Spleen (tissue), 11 donors: ENCODE measurements at regions not wholly inside any gene's neighbourhood (a gene's known extent, or its start where the extent isn't known, plus 50 kb on each side); places are given as distances from the start of the nearest gene placed in this dataset.

Experiments
- DNase-seq: peaks from one replicate; pipeline ENCODE4 v3.0.0-alpha.2; 2020
- H3K27ac ChIP-seq, 8 donors: fragments of 200-600 bp; sonication (generic) in 7 of 8; 1 replicate in 4 of 8; 2 replicates in 4 of 8; pipeline versions ENCODE4 v1.5.0 to v1.8.0; 2016 to 2021; ENCODE audit warnings: inconsistent platforms in 4 of 8, mild to moderate bottlenecking in 4 of 8, moderate library complexity in 1 of 8
- H3K27me3 ChIP-seq, 7 donors: fragments of 200-600 bp; sonication (generic) in 6 of 7; replicated peaks in 1 of 7; 1 replicate in 4 of 7; 2 replicates in 3 of 7; pipeline versions ENCODE4 v1.5.0 to v1.8.0; 2016 to 2021; ENCODE audit warnings: inconsistent platforms in 3 of 7, mild to moderate bottlenecking in 1 of 7
- H3K36me3 ChIP-seq, 6 donors: fragments of 200-600 bp; sonication (generic) in 5 of 6; 1 replicate in 4 of 6; 2 replicates in 2 of 6; pipeline versions ENCODE4 v1.5.0 to v1.8.0; 2016 to 2021; ENCODE audit warnings: inconsistent platforms in 2 of 6
- H3K4me1 ChIP-seq, 6 donors: fragments of 200-600 bp; sonication (generic) in 5 of 6; 1 replicate in 3 of 6; 2 replicates in 3 of 6; pipeline versions ENCODE4 v1.5.0 to v1.8.0; 2016 to 2021; ENCODE audit warnings: inconsistent platforms in 3 of 6
- H3K4me3 ChIP-seq, 8 donors: fragments of 200-600 bp; sonication (generic) in 7 of 8; 1 replicate in 4 of 8; 2 replicates in 4 of 8; pipeline versions ENCODE4 v1.5.0 to v1.8.0; 2016 to 2021; ENCODE audit warnings: inconsistent platforms in 4 of 8, mild to moderate bottlenecking in 4 of 8, moderate library complexity in 2 of 8
- H3K9me3 ChIP-seq, 8 donors: fragments of 200-600 bp; sonication (generic) in 7 of 8; 1 replicate in 4 of 8; 2 replicates in 4 of 8; pipeline versions ENCODE4 v1.5.0 to v1.8.0; 2016 to 2021; ENCODE audit warnings: inconsistent platforms in 4 of 8
- POLR2A ChIP-seq, 3 donors: fragments of 450-650 bp; IDR thresholded peaks; one replicate each; pipeline ENCODE4 v1.5.1; 2017; ENCODE audit warnings: antibody characterized with exemption in 3 of 3, mild to moderate bottlenecking in 1 of 3
- POLR2AphosphoS5 ChIP-seq, 3 donors: sonication (generic); formaldehyde crosslinking; IDR thresholded peaks; one replicate each; pipeline ENCODE4 v1.5.1; 2017; ENCODE audit warnings: antibody characterized with exemption in 3 of 3
- WGBS, 5 donors: extraction: QIAGEN DNeasy Blood & Tissue Kit in 3 of 5; methylation state at CpG; one replicate each; pipeline versions ENCODE4 v1.1.5 to v1.1.7; 2013 to 2018; 5-methylcytosine and 5-hydroxymethylcytosine counted together
- intact Hi-C: fragments of 100-400 bp; cut with DNase I; formaldehyde crosslinking; loops from one replicate; pipeline ENCODE4 v1.15.0; 2023; ENCODE audit warnings: low total_unique reads
- TF ChIP-seq, protein P1 (sequence below), 11 experiments: fragments of 200-600 bp in 7 of 11; fragments of 450-650 bp in 4 of 11; sonication (generic) in 4 of 11; IDR thresholded peaks in 8 of 11; conservative IDR thresholded peaks in 3 of 11; 1 replicate in 7 of 11; 2 replicates in 4 of 11; pipeline versions ENCODE4 v1.4.0 to v1.8.0; 2016 to 2021; ENCODE audit warnings: antibody characterized with exemption in 11 of 11, inconsistent platforms in 4 of 11, mild to moderate bottlenecking in 1 of 11
- donor health status: healthy with polysubstance abuse.
- donor health status: DM: no; HTN: no; CAD: no; lungs with moderate emphysema.
- donor health status: DM: no; HTN: no; CAD: no.
- donor health status: Bipolar disorder and iron deficiency.
- donor health status: healthy.
- donor health status: DM: no; HTN: no; CAD: no.
- donor health status: DM: yes; HTN: yes; CAD: no.

DNA sequence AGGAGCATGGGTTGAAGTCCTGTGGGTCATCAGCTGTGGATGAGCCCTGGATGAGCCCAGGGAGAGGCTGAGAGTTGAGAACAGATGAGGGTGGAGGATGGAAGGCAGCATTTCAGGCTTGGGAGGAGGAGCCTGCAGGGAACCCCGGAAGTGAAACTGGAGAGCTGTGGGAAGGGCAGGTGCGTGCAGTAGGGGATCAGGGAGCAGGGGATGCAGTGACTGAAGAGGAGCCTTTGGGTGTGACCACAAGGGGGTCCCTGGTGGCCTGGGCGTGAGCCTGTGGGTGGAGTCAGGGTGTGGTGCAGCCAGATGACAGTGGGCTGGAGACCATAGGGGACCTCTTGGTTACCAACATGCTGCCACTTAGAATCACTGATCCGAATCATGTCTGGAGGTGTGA lies 115.5 kb downstream of the PAPOLA start:
- no peaks in the 10 kb centered on the region for H3K36me3 ChIP-seq
- TF ChIP-seq POLR2A (IDR thresholded peaks at IDR 0.05): no peak
- TF ChIP-seq, protein P1, sequence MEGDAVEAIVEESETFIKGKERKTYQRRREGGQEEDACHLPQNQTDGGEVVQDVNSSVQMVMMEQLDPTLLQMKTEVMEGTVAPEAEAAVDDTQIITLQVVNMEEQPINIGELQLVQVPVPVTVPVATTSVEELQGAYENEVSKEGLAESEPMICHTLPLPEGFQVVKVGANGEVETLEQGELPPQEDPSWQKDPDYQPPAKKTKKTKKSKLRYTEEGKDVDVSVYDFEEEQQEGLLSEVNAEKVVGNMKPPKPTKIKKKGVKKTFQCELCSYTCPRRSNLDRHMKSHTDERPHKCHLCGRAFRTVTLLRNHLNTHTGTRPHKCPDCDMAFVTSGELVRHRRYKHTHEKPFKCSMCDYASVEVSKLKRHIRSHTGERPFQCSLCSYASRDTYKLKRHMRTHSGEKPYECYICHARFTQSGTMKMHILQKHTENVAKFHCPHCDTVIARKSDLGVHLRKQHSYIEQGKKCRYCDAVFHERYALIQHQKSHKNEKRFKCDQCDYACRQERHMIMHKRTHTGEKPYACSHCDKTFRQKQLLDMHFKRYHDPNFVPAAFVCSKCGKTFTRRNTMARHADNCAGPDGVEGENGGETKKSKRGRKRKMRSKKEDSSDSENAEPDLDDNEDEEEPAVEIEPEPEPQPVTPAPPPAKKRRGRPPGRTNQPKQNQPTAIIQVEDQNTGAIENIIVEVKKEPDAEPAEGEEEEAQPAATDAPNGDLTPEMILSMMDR (IDR thresholded peaks at IDR 0.05 in 8 of 11, conservative IDR thresholded peaks at IDR 0.05 in 3 of 11): no peak
- TF ChIP-seq POLR2AphosphoS5 (IDR thresholded peaks at IDR 0.05): no peak
- H3K9me3 ChIP-seq: no peaks in the 10 kb centered on the region
- intact Hi-C loops: no loop called here
- 71 to 81% (median 77%) methylated on average over 4 of the region's 4 CpGs for WGBS, 5 donors
- DNase-seq: peak; percentile 58
- peaks cover 0 to 36% (median 0%) of the 10 kb centered on the region in 7 donors for H3K27me3 ChIP-seq
- H3K27ac ChIP-seq: no peak overlapping the region
- H3K4me3 ChIP-seq: no peak overlapping the region
- H3K4me1 ChIP-seq: no peaks in the 10 kb centered on the region

DNA sequence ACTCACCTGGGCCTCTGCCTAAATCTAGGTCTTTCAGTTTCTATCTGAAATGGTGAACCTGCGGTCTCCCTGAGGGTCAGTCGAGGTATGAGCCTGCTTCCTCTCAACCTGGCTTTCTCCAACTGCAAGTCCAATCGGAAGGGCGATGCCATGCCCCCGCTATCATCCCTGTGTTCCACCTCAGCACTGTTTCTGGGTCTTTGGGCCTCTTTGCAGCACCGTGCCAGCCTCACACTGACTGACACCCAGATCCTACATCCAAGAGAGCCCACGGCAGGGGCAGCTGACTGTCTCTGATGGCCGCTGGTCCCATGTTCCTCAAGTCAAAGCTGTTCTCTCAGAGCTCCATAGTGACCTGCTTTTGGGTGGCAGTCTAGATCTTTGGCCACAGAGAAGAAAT lies 120.7 kb downstream of the PAPOLA start:
- Histone ChIP-seq H3K36me3 (no peaks in the 10 kb centered on the region), H3K4me3 (no peak overlapping the region), H3K9me3 (no peaks in the 10 kb centered on the region), H3K27me3 (peaks cover 0 to 47% (median 0%) of the 10 kb centered on the region in 7 donors), H3K27ac (no peak overlapping the region), H3K4me1 (peaks cover 0 to 3% (median 0%) of the 10 kb centered on the region in 6 donors)
- DNase-seq: peak; percentile 40
- no peak for TF ChIP-seq POLR2A (IDR thresholded peaks at IDR 0.05)
- no peak for TF ChIP-seq POLR2AphosphoS5 (IDR thresholded peaks at IDR 0.05)
- TF ChIP-seq, protein P1 (IDR thresholded peaks at IDR 0.05 in 8 of 11, conservative IDR thresholded peaks at IDR 0.05 in 3 of 11): no peak
- 84 to 92% (median 90%) methylated on average over 8 of the region's 8 CpGs for WGBS, 5 donors
- intact Hi-C loops: no loop called here

DNA sequence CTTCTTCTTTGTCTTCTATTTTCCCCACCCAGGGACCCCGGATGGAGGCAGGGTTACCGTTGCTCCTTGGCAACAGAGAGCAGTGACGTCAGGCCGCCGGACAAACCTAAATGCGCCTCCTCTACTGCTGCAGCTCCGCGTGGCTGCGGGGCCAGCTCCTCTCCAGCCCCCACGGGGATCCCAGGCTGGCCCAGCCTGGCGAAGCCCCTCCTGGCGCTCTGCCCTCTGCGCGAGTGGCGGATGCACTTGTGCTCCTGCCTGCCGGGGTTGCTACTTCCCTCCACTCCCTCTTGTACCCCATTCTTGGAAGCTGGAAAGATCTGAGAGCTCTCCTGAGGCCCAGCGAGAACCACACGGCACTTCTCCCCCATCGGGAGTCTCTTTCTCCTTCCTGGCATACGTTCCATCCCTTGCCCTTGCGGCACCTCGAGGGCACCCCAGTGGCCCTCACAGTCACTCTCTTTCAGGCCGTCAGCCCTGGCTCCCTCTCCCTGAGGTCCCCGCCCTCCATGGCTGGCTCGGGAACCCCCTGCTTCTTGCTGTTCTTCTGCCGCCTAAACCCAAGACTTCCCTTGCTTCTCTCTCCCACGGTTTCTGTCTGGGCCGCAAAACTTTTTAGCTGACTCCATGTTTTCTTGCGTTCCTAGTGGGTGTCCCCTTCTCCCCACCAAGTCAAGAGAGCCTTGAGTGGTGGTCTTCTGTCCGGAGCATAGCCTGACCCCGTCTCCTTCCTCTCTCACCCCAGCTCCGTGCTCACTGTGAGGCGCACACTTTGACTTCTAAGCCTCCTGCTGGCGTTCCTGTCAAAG lies 121.7 kb downstream of the PAPOLA start:
- H3K36me3 ChIP-seq: no peaks in the 10 kb centered on the region
- no peak overlapping the region for H3K27ac ChIP-seq
- no peaks in the 10 kb centered on the region for H3K9me3 ChIP-seq
- intact Hi-C loops: no loop called here
- WGBS, 5 donors: 83 to 88% (median 85%) methylated on average over 34 of the region's 34 CpGs
- DNase-seq: peak; percentile 47
- peaks cover 0 to 3% (median 0%) of the 10 kb centered on the region in 6 donors for H3K4me1 ChIP-seq
- peaks cover 0 to 44% (median 0%) of the 10 kb centered on the region in 7 donors for H3K27me3 ChIP-seq
- H3K4me3 ChIP-seq: no peak overlapping the region
- TF ChIP-seq, protein P1 (IDR thresholded peaks at IDR 0.05 in 8 of 11, conservative IDR thresholded peaks at IDR 0.05 in 3 of 11): no peak
- TF ChIP-seq POLR2AphosphoS5 (IDR thresholded peaks at IDR 0.05): no peak
- TF ChIP-seq POLR2A (IDR thresholded peaks at IDR 0.05): no peak

DNA sequence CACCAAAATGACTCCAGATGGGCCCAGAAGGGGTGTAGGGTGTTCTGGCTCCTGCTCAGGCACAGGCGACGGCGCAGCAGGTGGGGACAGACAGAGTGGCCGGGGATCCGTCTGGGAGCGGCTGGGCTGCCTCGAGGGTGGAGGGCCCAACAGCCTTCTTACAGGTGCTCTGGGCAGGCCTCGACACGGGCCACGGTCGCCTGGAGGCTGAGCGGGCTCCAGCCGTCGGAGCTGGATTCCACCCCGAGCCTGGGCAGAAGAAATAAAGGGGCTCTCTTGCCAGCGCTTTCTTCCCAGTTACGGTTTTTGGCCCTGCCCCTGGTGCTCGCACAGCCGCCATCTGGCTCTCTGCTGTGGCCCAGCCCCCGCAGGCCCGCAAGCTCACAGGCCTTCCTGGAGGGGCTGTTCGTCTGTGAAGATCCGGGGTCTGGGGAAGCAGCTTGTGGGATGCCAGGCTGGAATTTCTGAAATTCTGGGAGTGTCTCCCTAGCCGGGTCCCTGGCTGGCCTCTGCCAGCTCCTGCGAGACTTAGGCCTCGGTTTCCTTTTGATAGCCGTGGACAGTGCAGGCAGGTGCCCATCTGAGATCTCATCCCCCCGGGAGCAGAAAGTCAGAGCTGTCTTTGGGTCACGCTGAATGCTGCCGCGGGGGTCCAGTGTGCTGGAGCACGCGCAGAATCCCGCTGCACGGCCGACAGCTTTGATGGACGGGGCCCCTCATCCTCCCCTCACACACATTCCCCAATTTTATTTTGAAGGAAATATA lies 122.7 kb downstream of the PAPOLA start:
- WGBS, 5 donors: 75 to 80% (median 79%) methylated on average over 28 to 37 of the region's 37 CpGs
- H3K27me3 ChIP-seq: peaks cover 0 to 42% (median 0%) of the 10 kb centered on the region in 7 donors
- no peaks in the 10 kb centered on the region for H3K36me3 ChIP-seq
- H3K4me1 ChIP-seq: peaks cover 0 to 3% (median 0%) of the 10 kb centered on the region in 6 donors
- intact Hi-C loops: no loop called here
- no peak overlapping the region for H3K27ac ChIP-seq
- DNase-seq: peak; percentile 64
- H3K9me3 ChIP-seq: peaks cover 0 to under 1% (median 0%) of the 10 kb centered on the region in 8 donors
- no peak overlapping the region for H3K4me3 ChIP-seq
- no peak for TF ChIP-seq POLR2AphosphoS5 (IDR thresholded peaks at IDR 0.05)
- TF ChIP-seq, protein P1 (IDR thresholded peaks at IDR 0.05 in 8 of 11, conservative IDR thresholded peaks at IDR 0.05 in 3 of 11): no peak
- TF ChIP-seq POLR2A (IDR thresholded peaks at IDR 0.05): no peak
